HG03432 (cell line): ENCODE measurements at regions not wholly inside any gene's neighbourhood (a gene's known extent, or its start where the extent isn't known, plus 50 kb on each side); places are given as distances from the start of the nearest gene placed in this dataset.

Experiments
- ATAC-seq: cut with Tn5 transposase; IDR thresholded peaks from one replicate; pipeline ENCODE4 v1.9.1; 2021; ENCODE audit warnings: mild to moderate bottlenecking, moderate library complexity; ENCODE audit not compliant: unreplicated experiment

DNA sequence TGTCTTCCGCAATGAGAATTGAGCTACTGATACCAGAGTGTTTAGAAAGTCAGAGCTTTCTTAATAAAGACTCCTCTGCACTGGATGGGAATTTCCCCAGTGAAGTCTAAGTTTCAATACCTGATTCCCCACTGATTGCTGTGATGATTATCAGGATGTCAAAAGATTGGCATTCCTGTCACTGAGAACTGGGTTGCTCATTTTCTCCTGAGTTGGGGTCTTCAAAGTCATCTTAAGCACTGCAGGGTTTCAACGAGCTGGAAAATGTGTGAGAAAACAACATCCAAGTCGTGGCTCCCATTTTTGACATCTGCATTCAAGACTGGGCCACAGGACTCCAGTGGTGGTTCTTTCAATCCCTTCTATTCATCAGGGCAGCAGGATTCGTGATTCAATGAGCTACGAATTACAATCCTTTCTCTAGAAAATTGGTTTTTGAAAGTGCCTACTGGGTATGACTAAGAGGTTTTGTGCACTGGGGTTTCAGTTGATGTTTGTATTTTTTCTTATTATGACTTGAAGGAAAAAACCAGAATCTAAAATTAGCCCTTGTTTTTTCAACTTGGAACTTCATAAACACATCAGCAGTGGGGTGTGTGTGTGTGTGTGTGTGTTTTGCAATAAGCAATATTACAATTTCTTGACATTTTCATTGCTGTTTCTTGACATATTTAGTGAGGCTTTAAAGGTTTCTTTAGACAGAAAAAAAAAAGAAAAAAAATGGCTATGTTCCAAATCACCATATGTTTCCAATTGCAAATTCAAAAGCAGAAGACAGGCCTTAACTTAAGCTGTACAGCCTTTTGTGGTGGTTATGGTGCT, 233.0 kb downstream of the FAM76B start:
- ATAC-seq = peak; percentile 90

- peak; percentile 4 for ATAC-seq
These were observed 233.6 kb downstream of the FAM76B start for GRCh38 chr11:95556011-95556341.

- ATAC-seq = no peak
These were observed 234.7 kb downstream of the FAM76B start for GRCh38 chr11:95554911-95555310.

GRCh38 chr11:95549301-95549700, 240.3 kb downstream of the FAM76B start:
- ATAC-seq = no peak

GRCh38 chr11:95548416-95548815, 241.2 kb downstream of the FAM76B start:
- no peak for ATAC-seq

DNA sequence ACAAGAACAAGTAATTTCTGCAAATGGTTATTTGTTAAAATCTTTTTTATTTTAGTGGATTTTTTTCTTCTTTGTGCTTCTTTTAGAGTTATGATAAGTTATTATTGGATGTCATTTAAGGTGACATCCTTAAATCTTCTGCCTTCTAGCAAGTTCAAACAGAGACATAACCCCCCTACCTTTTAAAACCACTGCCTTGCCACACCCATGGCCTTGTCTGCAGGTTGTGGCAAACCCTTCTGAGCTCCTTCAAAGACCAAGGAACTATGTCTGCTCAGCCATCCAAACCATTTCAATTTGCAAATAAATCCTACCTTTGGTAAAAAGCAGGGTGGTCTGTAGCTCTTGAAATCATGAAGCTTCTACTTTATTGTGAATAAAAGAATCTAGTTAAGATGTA, 241.6 kb downstream of the FAM76B start:
- ATAC-seq = no peak

DNA sequence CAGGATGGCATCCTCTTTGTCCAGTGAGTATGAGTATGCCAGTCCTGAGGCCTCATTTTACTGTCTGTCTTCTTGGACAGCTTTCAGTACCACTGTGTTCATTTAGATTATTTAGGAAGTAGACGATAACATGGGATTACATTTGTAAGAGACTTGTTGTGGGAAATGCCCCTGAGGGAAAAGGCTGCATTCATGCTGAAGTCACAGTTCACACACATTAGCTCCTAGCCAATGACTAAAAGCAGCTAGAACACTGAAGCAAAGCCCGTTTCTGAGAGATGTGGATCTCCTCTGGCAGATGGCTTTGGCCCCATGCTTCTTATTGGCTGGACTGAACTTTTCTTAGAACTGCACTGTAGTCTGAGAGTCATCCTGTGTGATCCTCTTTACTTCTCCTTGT, 242.4 kb downstream of the FAM76B start:
- ATAC-seq = no peak

DNA sequence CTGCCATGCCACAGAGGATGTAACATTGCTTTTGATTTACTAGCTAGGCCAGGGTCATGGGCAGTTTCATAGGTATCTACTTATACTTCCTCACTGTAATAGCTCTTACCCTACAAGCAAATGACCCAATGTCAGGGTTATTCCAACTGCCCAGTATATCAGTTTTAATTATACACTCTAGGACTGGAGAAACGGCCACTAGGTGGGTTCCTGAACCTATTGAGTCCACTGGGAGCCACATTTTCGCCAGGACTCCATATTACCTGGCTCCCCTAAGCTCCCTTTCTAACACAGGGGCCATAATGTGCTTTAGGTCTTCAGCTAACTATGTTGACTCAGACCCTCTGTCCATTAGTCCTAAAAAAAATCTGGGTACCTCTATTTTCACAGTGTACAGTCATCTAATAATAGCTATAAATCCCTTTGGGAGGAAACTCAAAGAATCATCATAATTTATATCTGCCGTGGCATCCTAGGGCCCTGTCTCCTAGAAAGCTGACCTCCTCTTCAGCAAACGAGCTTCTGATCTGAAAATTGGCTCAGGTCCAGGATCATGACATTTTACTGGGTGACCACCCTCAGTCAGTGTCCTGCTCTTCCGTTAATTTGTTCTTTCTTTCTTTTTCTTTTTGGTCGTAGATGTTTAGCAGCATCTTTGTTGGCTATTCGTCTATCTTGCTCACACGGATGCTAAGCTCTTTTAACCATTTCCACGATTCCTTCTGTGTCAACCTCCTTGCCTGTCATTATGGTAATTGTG, 244.3 kb downstream of the FAM76B start:
- ATAC-seq = no peak

DNA sequence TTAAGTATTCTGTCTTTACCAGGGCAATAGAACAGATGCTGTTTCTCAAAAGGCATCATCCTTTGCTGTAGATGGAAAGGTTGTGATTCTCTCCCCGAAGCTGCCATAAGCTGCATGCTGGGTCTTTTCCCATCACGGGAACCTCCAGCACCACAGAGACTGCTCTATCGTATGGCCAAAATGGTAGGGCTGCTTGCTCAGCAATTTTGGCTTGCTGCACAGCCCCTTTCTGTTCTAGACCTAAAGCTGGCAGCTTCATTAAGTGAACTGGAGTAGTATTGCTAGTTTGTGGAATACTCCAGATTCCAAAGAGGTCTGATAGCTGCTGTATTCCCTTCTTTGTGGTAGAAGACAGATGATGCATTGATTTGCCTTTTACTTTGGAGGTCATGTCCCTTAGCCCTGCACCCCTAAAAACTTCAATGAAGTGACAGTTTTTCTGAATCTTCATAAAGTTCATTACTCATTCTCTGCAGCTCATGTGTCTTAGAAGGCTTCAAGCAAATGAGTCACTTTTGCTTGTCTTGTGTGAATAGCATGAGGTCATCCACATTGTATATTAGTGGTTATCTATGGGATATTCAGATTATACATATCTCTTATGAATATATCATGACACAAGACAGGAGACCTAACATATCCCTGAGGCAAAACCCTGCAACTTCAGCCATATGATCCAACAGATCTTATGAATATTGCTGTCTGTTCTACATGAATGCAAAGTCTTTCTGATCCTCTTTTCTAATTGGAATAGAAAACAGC, 245.3 kb downstream of the FAM76B start:
- ATAC-seq = no peak

DNA sequence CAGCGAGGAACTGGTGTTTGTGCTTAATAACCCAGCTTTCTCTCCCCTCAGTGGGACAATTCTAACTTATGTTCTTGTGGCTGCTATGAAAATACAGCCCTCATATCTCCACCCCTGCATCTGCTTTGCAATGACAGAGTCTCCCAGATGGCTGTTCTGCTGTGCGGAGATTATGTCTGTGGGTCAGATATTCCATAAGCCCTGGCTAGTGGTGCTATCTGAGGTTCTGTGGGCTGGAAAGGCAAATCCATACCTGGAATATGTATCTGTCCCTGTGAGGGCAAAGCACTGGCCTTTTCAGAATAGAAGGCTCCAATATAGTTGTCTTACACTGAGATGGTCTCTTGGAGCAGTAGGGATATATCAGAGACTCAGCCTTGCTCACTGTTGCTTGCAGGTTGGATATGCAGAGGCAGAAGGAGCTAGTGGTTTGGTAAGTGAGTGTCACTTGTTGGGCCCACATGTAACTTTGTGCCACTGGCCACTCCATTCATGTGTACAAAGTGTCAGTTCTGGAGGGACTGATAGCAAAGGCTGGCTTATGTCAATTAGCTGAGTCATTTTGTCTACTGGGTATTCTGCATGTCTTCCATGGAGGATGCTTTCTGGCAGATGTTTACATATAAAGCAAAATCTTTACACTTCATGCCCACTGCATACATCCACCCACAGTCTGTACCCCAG, 246.6 kb downstream of the FAM76B start:
- no peak for ATAC-seq

- ATAC-seq = no peak
These were observed 247.9 kb downstream of the FAM76B start for GRCh38 chr11:95541715-95542114.

- no peak for ATAC-seq
These were observed 253.4 kb downstream of the FAM76B start for GRCh38 chr11:95536047-95536690.

DNA sequence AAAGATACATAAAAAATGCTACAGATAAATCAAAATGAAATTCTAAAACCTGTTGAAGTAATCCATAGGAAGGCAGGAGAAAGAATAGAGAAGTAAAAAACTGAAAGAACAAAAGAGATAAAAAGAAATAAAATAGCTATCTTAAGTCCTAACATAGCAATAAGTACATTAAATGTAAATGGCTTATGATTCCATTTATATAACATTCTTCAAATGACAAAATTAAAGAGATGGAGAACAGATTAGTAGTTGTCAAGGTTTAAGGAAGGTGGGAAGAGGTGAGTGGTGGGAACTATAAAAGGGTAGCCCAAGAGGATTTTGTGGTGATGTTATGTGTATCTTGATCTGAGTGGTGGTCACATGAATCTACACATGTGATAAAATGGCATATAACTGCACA, 254.8 kb downstream of the FAM76B start:
- no peak for ATAC-seq

DNA sequence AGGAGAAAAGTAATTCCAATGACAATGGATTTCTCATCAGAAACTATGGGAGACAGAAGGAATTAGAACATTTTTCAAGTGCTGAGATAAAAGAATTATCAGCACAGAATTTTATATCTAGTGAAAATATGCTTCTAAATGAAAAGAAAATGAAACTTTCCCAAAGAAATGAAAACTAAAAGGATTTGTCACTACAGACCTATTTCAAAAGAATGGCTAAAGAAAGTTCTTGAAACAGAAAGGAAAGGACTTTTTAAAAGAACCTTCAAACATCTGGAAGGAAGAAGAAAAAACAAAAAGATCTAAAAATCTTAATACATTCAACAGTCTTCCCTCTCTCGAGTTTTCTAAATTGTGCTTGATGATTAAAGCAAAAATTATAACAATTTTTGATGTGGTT, 255.4 kb downstream of the FAM76B start:
- ATAC-seq = no peak

DNA sequence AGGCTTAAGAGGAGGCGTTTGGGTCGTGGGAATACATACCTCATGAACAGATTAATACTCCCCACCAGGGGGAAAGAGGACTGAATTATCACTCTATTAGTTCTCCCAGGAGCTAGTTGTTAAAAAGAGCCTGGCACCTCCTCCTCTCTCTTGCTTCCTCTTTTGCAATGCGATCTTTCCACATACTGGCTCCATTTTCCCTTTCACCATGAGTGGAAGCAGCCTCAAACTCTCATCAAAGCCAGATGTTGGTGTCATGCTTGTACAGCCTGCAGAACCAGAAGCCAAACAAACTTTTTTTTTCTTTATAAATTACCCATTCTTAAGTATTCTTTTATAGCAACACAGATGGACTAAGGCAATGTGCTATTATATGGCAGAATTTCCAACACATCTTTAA, 258.5 kb downstream of the FAM76B start:
- no peak for ATAC-seq

GRCh38 chr11:95524314-95525036, 265.1 kb downstream of the FAM76B start:
- ATAC-seq = no peak

DNA sequence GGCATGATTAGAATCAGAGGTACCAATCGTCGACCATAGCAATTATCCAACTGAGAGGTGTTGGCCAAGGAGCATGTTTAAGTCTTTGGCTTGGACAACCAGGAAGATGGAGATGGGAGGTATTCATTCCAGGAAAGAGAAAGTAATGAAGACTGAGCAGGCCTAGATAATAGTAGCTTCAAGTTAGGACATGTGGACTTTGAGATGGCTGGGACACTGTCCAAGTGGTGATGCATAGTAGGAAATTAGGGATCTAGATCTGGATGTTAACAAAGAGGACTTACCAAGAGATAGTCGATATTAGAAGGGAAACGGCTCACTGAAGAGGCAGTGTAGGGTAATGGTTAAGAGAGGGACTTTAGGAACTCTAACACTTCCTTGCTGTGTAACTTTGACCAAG, 266.7 kb downstream of the FAM76B start:
- no peak for ATAC-seq

- ATAC-seq = no peak
These were observed 267.7 kb downstream of the FAM76B start for GRCh38 chr11:95521862-95522261.

- no peak for ATAC-seq
These were observed 268.4 kb downstream of the FAM76B start for GRCh38 chr11:95521133-95521542.
